GM12891 (cell line): ENCODE measurements at regions not wholly inside any gene's neighbourhood (a gene's known extent, or its start where the extent isn't known, plus 50 kb on each side); places are given as distances from the start of the nearest gene placed in this dataset.

Experiments
- DNase-seq: peaks from one replicate; pipeline ENCODE4 v3.0.0; 2011; ENCODE audit warnings: low spot score; ENCODE audit not compliant: insufficient read length
- FAIRE-seq: peaks from 2 replicates; lab custom pipeline; 2011; peaks lifted over from hg19 to GRCh38; lab: Jason Lieb, UNC
- PAX5 ChIP-seq: IDR thresholded peaks from 2 replicates; pipeline ENCODE4 v1.6.1; 2011; ENCODE audit warnings: low read length, moderate library complexity, mild to moderate bottlenecking; ENCODE audit not compliant: insufficient read depth, severe bottlenecking
- POLR2A ChIP-seq: IDR thresholded peaks from 2 replicates; pipeline ENCODE4 v1.6.1; 2011; ENCODE audit warnings: low read depth, low read length, control low read depth
- POLR2AphosphoS5 ChIP-seq: IDR thresholded peaks from 2 replicates; pipeline ENCODE4 v1.6.1; 2011; ENCODE audit warnings: low read depth, low read length, control low read depth
- POU2F2 ChIP-seq: IDR thresholded peaks from 2 replicates; pipeline ENCODE4 v1.6.1; 2011; ENCODE audit warnings: low read depth, mild to moderate bottlenecking, control low read depth, low read length, moderate library complexity
- SPI1 ChIP-seq: IDR thresholded peaks from 2 replicates; pipeline ENCODE4 v1.6.1; 2011; ENCODE audit warnings: low read depth, low read length, control low read depth
- TAF1 ChIP-seq: IDR thresholded peaks from 2 replicates; pipeline ENCODE4 v1.6.1; 2011; ENCODE audit warnings: low read depth, low read length, control low read depth

DNA sequence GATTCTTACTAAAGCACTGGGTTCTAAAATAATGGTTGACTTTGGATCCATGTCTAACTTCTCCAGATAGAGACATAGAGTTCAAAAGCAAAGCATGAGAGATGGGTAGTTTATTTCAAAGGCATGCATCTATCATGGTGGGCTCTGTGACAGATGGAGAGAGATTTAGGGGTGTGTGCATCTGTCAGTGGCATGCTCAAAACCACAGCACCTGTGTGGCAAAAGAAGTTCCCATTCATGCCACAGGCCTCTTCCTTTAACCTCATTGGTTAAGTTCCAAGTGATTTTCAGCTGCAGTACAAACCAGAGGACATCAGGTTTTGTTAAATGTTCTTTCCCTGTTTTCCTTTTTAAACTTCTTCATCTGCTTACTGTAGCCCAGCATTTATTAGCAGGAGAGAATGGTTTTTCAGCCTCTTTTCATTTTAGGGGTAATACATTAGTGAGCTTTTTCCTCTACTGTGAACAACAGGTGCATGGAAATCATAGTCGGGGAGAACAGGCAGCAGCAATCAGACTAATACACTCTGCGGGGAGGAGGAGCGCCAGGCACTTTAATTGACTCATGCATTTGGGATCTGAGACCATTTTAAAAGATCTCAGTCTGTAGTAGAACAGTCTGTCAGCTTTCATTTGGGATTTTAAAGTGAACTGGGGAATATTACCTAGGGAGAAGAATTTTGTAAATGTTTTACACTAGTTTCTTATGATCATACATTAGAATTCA, 52.4 kb upstream of the UPP2 start:
- TF ChIP-seq SPI1 (no peak), POLR2AphosphoS5 (no peak), POLR2A (no peak), POU2F2 (no peak), TAF1 (no peak), PAX5 (no peak)
- no peak for FAIRE-seq

DNA sequence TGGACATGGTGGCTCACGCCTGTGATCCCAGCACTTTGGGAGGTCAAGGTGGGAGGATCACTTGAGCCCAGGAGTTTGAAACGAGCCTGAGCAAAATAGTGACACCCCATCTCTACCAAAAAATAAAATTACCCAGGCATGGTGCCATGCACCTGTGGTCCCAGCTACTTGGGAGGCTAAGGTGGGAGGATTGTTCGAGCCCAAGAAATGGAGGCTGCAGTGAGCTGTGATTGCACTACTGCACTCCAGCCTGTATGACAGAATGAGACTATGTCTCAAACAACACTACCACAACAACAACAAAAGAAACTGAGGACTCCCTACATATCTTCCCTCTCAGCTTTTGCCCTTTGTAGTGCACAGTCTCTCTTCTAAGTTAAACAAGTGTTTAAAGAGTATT, 53.3 kb upstream of the UPP2 start:
- TF ChIP-seq POLR2A (no peak), PAX5 (no peak), POLR2AphosphoS5 (no peak), TAF1 (no peak), SPI1 (no peak), POU2F2 (no peak)
- DNase-seq (no peak), FAIRE-seq (no peak)

More for the DNA sequence above, 52.4 kb upstream of the UPP2 start:
- no peak for DNase-seq

DNA sequence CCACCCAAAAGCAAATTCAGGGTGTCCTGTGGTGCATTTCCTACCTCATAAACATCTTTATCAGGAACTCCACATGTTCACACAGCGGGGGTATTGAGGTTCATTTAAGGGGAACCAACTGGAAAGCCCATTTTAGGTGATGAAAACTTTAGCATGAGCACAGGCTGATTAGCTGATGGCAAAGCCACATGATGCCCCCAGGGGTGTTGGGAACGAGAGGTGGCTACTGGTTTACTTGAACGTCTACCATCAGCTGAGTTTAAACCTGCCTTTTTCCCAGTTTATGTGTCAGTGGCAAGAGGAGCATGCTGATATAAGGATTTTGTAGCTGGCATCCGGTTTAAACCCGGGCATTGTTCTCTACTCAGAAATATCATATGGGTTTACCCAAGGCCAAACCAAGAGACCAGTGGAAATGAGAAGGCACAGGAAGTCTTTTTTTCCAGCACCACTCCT, 54.5 kb upstream of the UPP2 start:
- FAIRE-seq (no peak), DNase-seq (no peak)
- TF ChIP-seq TAF1 (no peak), SPI1 (no peak), PAX5 (no peak), POLR2A (no peak), POLR2AphosphoS5 (no peak), POU2F2 (no peak)

DNA sequence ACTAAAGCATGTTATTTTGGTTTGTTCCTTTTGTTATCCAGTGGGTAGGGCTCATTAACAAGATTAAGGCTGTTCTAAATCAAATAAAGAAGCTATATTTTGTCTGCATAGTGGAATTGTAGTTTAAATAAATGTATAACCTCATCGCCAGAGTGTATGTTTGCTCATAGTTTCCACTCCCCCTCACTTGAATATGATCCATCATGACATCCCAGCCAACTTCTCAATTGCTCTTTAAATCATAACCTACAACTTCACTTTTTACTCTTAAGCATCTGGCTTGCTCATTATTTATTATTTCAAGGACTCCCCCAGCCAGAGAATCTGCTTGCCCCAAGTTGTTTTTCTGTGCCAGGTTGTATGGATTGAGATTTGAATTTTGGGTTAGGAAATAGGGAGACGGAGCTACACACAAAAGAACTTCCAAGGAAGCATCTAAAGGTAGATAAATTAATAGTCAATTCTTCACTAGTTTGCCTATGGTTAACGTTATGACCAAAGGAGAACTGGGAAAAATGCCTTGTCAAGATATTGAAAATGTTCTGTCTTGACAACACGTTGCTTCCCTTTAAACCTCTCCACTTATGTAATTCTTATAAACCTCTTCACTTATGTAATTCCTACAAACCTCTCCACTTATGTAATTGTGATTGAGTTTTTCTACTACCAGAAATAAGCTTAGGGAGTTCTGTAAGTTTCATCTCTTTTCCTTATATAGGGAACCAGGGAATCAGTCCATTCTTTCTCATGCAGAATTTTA, 55.4 kb upstream of the UPP2 start:
- TF ChIP-seq POLR2A, result no peak
- TF ChIP-seq TAF1, result no peak
- TF ChIP-seq SPI1, result no peak
- TF ChIP-seq POLR2AphosphoS5, result no peak
- no peak for TF ChIP-seq PAX5
- TF ChIP-seq POU2F2, result no peak
- DNase-seq, result no peak
- no peak for FAIRE-seq

DNA sequence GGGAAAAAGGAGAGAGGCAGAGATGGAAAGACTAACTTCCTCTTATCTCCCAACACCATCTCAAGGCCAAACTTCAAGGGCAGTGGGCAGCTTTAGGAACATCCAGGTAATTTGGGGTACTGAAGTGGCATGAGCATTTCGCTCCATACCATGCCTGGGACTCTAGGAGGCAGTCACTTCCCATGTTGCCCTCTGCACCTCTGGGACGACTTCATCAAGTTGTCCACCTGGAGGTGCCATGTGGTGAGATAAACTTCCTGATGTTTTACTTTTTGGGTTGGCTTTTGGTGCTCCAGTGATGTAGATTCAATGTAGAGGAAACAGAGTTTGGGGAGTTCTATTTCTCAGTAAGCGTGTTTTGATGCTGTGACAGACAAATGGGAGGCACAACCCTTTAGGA, 56.3 kb upstream of the UPP2 start:
- FAIRE-seq (no peak), DNase-seq (no peak)
- no peak for TF ChIP-seq POU2F2
- TF ChIP-seq POLR2AphosphoS5, result no peak
- TF ChIP-seq PAX5, result no peak
- TF ChIP-seq POLR2A, result no peak
- no peak for TF ChIP-seq SPI1
- no peak for TF ChIP-seq TAF1

DNA sequence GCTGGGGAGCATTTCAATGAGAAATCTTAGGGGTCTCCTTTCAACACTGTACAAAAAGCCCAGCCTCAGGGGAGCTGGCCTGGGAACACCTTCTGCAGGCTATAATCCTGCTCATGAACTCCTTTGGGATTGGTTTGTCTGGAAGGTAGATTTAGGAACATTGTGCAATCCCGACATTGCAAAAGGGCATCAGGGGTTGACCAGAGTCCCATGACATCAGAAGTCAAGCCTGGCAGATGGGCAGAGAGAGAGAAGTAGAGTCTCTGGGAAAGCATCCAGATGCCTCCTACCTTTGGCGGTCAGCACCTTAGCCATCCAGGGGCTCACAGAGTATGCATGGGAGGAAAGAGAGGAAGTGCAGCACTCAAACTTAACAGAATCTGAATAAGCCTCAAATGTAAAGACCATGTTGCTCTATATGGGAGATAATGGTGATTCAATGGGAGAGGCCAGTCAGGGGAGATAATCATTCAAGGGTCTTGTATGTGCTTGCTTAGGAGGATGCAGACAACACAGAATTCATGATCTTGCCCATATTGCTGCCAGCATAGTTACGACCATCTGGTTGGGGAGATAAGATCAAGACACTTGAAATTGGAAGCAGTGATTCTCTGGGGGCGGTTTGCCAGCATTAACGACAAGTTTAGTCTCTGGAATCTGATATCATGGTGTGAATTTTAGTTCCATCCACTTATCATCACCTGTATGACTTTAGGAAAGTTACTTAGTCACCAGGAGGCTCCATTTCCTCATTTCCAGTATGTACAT, 58.3 kb upstream of the UPP2 start:
- FAIRE-seq, result no peak
- TF ChIP-seq SPI1, result no peak
- no peak for TF ChIP-seq TAF1
- TF ChIP-seq POLR2A, result no peak
- TF ChIP-seq PAX5, result no peak
- TF ChIP-seq POU2F2, result no peak
- no peak for TF ChIP-seq POLR2AphosphoS5
- no peak for DNase-seq

DNA sequence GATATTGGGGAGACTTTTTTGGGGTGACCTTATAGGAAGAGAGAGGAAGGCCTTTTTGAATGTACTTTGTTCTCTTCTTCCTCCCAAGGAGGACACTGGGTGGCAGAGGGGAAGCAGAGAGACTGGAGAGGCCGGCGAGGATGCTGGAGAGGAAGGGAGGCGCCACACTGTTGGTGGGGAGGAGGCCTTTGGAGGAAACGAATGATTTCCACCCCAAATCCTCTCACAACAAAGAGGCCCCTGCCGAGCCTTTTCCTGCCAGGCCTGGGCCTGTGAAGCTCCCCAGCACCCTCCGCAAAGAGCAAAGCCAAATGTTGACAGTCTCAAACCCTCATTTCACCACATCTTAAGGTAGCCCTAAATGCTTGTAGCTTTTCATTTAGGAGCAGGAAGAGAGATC, 59.0 kb upstream of the UPP2 start:
- FAIRE-seq (no peak), DNase-seq (no peak)
- TF ChIP-seq POU2F2 (no peak), PAX5 (no peak), POLR2AphosphoS5 (no peak), TAF1 (no peak), POLR2A (no peak), SPI1 (no peak)

DNA sequence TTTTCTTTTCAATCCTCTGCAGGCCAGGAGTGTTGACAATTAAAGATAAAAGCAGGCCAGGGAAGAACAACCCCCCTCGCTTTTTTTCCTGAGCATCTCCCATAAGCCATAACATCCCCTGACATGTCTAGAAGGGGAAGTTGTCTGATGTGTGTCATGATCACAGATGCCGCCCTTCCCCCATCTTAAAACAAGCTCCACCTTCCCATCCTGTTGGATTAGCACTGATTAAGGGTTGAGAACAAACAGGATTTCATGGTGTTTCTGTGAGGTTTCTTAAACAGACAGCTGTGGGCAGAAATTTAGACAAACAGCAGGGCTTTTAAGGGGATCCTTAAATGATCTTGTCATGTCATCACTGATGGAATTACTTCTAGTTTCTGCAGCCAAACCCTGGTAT, 59.4 kb upstream of the UPP2 start:
- DNase-seq (no peak), FAIRE-seq (no peak)
- TF ChIP-seq POLR2AphosphoS5, result no peak
- no peak for TF ChIP-seq SPI1

DNA sequence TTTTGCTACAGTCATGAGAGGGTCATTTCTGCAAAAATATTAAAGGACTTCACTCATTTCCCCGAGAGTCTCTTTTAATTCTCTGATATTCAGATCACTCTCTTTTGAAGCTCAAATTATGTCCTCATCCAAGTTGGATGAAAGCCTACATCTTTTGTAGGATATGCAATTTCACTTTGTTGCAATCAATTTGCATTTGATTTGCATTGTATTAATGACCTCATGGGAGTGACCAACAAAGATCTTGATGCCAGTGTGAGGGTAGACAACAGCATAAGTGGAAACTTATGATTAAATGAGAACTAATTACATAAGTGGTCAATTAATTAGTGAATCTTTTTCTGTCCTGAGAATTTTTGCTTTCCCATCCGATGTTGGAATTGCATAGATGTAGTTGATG, 60.3 kb upstream of the UPP2 start:
- FAIRE-seq (no peak), DNase-seq (no peak)
- TF ChIP-seq PAX5 (no peak), POLR2AphosphoS5 (no peak), TAF1 (no peak), POU2F2 (no peak), POLR2A (no peak), SPI1 (no peak)

DNA sequence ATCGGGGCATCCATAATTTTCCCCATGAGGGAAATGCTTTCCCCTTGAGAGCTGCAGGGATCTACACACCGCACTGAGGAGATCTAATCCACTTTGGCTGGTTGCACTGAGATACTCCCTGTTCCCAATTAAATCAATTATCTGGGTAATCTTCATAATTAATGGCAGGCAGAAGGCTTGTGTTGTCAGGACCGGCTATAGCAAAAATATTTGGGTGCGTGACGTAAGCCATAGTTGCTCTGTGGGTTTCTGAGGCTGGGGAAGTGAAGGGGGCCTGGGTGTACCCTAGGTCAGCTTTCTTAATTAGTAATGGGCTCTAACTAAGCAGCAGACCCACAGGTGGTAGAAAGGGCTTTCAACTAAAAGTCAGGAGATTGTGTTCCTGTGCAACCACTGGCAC, 62.8 kb upstream of the UPP2 start:
- no peak for DNase-seq
- no peak for FAIRE-seq
- TF ChIP-seq POU2F2 (no peak), POLR2A (no peak), PAX5 (no peak)
